Prostate gland (tissue), 2 donors: ENCODE measurements at regions not wholly inside any gene's neighbourhood (a gene's known extent, or its start where the extent isn't known, plus 50 kb on each side); places are given as distances from the start of the nearest gene placed in this dataset.

Experiments
- DNase-seq: peaks from one replicate; pipeline ENCODE4 v3.0.0-alpha.2; 2019; ENCODE audit warnings: low spot score
- H3K27ac ChIP-seq, 2 donors: fragments of 200-600 bp; sonication (generic); 2 replicates each; pipeline ENCODE4 v1.5.1; 2017 to 2019
- H3K27me3 ChIP-seq: fragments of 200-600 bp; sonication (generic); replicated peaks from 2 replicates; pipeline ENCODE4 v1.5.1; 2019; ENCODE audit not compliant: insufficient read depth
- H3K36me3 ChIP-seq, 2 donors: fragments of 200-600 bp; sonication (generic); 1 replicate in 1 of 2; 2 replicates in 1 of 2; pipeline versions ENCODE4 v1.5.1 to v1.8.1; 2017 to 2019
- H3K4me1 ChIP-seq: fragments of 200-600 bp; sonication (generic); replicated peaks from 2 replicates; pipeline ENCODE4 v1.5.1; 2019
- H3K4me3 ChIP-seq, 2 donors: fragments of 200-600 bp; sonication (generic); 2 replicates each; pipeline ENCODE4 v1.5.1; 2017 to 2019
- H3K9me3 ChIP-seq: fragments of 200-600 bp; sonication (generic); 2 replicates; pipeline ENCODE4 v1.5.1; 2017
- POLR2A ChIP-seq: fragments of 450-650 bp; IDR thresholded peaks from one replicate; pipeline ENCODE4 v1.6.1; 2016; ENCODE audit warnings: antibody characterized with exemption, mild to moderate bottlenecking
- POLR2AphosphoS5 ChIP-seq: sonication (generic); formaldehyde crosslinking; IDR thresholded peaks from one replicate; pipeline ENCODE4 v1.6.1; 2017; ENCODE audit warnings: antibody characterized with exemption
- WGBS: methylation state at CpG from one replicate; pipeline ENCODE4 v1.1.5; 2018; 5-methylcytosine and 5-hydroxymethylcytosine counted together
- intact Hi-C: fragments of 100-400 bp; cut with DNase I; formaldehyde crosslinking; loops from one replicate; pipeline ENCODE4 v1.14.2; 2022
- TF ChIP-seq, protein P1 (sequence below), 4 experiments: fragments of 200-600 bp in 2 of 4; fragments of 450-650 bp in 2 of 4; sonication (generic) in 2 of 4; IDR thresholded peaks; 1 replicate in 3 of 4; 2 replicates in 1 of 4; pipeline ENCODE4 v1.5.1; 2016 to 2019; ENCODE audit warnings: antibody characterized with exemption in 4 of 4, mild to moderate bottlenecking in 2 of 4, moderate library complexity in 2 of 4

DNA sequence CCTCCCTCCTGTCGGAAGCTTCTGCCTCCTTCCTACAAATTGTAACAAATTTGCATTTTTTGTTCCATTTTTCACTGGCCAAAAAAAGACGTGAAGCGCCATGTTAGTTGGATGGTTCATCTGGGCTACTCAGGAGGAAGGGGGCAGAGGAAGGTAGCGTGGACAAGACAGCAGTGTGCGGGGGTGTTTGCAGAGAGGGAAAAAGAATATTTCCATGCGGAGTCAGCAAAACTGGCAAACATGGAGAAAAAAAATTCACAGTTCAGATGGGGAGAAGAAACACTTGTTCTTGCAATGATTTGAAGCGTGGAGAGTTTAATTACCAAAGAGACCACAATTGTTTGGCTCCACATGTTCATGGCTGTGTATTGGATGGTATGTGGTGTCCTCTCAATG is 138.8 kb upstream of the ERCC4 start:
- TF ChIP-seq, protein P1, sequence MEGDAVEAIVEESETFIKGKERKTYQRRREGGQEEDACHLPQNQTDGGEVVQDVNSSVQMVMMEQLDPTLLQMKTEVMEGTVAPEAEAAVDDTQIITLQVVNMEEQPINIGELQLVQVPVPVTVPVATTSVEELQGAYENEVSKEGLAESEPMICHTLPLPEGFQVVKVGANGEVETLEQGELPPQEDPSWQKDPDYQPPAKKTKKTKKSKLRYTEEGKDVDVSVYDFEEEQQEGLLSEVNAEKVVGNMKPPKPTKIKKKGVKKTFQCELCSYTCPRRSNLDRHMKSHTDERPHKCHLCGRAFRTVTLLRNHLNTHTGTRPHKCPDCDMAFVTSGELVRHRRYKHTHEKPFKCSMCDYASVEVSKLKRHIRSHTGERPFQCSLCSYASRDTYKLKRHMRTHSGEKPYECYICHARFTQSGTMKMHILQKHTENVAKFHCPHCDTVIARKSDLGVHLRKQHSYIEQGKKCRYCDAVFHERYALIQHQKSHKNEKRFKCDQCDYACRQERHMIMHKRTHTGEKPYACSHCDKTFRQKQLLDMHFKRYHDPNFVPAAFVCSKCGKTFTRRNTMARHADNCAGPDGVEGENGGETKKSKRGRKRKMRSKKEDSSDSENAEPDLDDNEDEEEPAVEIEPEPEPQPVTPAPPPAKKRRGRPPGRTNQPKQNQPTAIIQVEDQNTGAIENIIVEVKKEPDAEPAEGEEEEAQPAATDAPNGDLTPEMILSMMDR (IDR thresholded peaks at IDR 0.05), result no peak
- TF ChIP-seq POLR2A (no peak), POLR2AphosphoS5 (no peak)
- no peak overlapping the region for H3K27ac ChIP-seq
- intact Hi-C loops, result no loop called here
- DNase-seq, result no peak
- H3K4me1 ChIP-seq, result no peaks in the 10 kb centered on the region
- 83% methylated on average over 7 of the region's 7 CpGs for WGBS
- H3K4me3 ChIP-seq, result no peak overlapping the region
- no peaks in the 10 kb centered on the region for H3K36me3 ChIP-seq
- no peaks in the 10 kb centered on the region for H3K27me3 ChIP-seq
- no peaks in the 10 kb centered on the region for H3K9me3 ChIP-seq

- intact Hi-C loops, result no loop called here
- Histone ChIP-seq H3K27ac (no peak overlapping the region), H3K36me3 (no peaks in the 10 kb centered on the region), H3K27me3 (no peaks in the 10 kb centered on the region), H3K4me1 (no peaks in the 10 kb centered on the region), H3K9me3 (no peaks in the 10 kb centered on the region), H3K4me3 (no peak overlapping the region)
- DNase-seq, result no peak
- 70% methylated on average over 8 of the region's 8 CpGs for WGBS
- TF ChIP-seq, protein P1 (IDR thresholded peaks at IDR 0.05), result no peak
- TF ChIP-seq POLR2A (no peak), POLR2AphosphoS5 (no peak)
These were observed 138.2 kb upstream of the ERCC4 start for GRCh38 chr16:13781575-13782338.

DNA sequence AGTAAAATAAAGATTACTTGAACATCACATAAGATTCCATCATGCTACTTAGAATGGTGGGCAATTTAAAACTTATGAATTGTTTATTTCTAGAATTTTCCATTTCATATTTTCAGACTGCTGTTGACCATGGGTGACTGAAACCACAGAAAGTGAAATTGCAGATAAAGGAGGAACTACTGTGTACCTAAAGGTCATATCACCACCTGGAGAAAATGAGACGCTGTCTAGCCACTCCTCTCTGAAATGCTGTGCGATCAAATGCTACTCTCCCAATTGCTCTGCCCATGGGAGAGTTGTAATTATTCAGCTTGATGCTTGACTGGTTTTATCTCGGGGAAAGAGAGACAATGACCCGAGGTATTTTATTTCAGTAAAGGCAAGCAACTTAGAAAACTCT is 128.9 kb upstream of the ERCC4 start:
- TF ChIP-seq POLR2AphosphoS5, result no peak
- no peaks in the 10 kb centered on the region for H3K27me3 ChIP-seq
- no peaks in the 10 kb centered on the region for H3K9me3 ChIP-seq
- no peak for DNase-seq
- intact Hi-C loops, result no loop called here
- no peak overlapping the region for H3K27ac ChIP-seq
- no peaks in the 10 kb centered on the region for H3K36me3 ChIP-seq
- H3K4me1 ChIP-seq, result no peaks in the 10 kb centered on the region
- H3K4me3 ChIP-seq, result no peak overlapping the region
- WGBS, result 87% methylated on average over 4 of the region's 4 CpGs

DNA sequence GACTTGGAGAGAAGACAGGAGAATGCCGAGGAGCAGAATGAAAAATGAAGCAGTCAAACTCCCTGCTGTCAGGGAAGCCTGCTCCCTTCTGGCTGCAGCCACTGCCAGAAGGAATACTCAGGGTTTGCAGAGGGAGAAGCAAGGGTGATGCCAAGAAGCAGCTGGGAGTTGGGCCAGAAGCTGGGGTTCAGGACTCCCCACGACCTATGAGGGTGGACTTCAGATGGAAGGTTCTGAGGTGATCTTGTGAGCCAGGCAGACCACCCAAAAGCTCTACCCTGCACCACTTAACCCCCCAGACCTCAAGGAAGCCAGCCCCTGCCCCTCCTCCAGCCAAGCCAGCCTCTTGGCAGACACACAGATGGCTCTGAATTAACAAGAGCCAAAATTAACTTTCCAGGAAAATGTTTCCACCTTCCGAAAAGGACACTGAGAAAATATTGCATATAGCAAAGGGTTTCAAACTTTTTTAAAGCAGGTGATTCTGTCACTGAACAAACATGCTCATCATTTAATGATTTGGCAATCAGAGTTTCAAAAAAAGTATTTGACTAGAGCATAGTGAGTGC is 126.0 kb upstream of the ERCC4 start:
- Histone ChIP-seq H3K9me3 (no peaks in the 10 kb centered on the region), H3K27ac (no peak overlapping the region), H3K4me1 (no peaks in the 10 kb centered on the region), H3K4me3 (no peak overlapping the region), H3K36me3 (no peaks in the 10 kb centered on the region), H3K27me3 (no peaks in the 10 kb centered on the region)
- 3% methylated on average over 3 of the region's 3 CpGs for WGBS
- TF ChIP-seq POLR2A, result no peak
- TF ChIP-seq, protein P1 (IDR thresholded peaks at IDR 0.05), result no peak
- TF ChIP-seq POLR2AphosphoS5, result no peak
- intact Hi-C loops, result no loop called here
- no peak for DNase-seq

DNA sequence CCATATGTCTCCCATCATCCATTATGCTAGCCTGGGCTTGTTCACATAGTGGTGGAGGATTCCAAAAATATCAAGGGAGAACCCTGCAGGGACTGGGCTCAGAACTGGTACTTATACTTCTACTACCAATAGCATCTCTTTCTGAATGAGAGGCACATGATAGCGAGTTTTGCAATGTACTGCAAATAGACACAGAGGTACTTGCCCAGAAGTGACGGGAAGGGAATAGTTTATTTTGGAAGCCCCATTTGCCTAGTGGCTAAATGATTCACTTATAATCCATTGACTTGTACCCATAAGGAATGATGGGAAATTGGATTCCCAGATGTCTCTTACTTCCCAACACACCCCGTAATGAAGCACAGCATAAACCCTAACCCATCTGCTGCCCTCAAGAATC is 124.8 kb upstream of the ERCC4 start:
- intact Hi-C loops, result no loop called here
- Histone ChIP-seq H3K4me1 (no peaks in the 10 kb centered on the region), H3K9me3 (no peaks in the 10 kb centered on the region), H3K4me3 (no peak overlapping the region), H3K36me3 (no peaks in the 10 kb centered on the region), H3K27me3 (no peaks in the 10 kb centered on the region), H3K27ac (no peak overlapping the region)
- no peak for DNase-seq
- TF ChIP-seq, protein P1 (IDR thresholded peaks at IDR 0.05), result no peak
- no peak for TF ChIP-seq POLR2AphosphoS5
- WGBS, result 70% methylated on average over 3 of the region's 3 CpGs
